GM12878 (cell line): ENCODE measurements at regions not wholly inside any gene's neighbourhood (a gene's known extent, or its start where the extent isn't known, plus 50 kb on each side); places are given as distances from the start of the nearest gene placed in this dataset.
A peak's percentile ranks its signal among the peaks of the same experiment; 100 is the strongest.

Source experiments
- ATAC-seq: fragments of 200-7000 bp; cut with Tn5 transposase; 3 replicates; pipeline ENCODE4 v1.9.1; 2020; ENCODE audit warnings: mild to moderate bottlenecking, moderate library complexity
- BruUV-seq: library from RNA; stranded (reverse); fragments of 400-500 nt; replicated peaks from 2 replicates; lab custom pipeline; 2021; lab: Mats Ljungman, UMichigan
- CTCF ChIA-PET: fragments of 300-600 bp; sonication (Branson Sonifier 250); formaldehyde crosslinking; extraction: SDS; loops from one replicate; lab custom pipeline; 2021; ENCODE audit warnings: inconsistent platforms; lab: Yijun Ruan, JAX
- POLR2A ChIA-PET: fragments of 350-600 bp; formaldehyde crosslinking; extraction: SDS; loops from one replicate; lab custom pipeline; 2021; ENCODE audit warnings: inconsistent platforms; lab: Charles Lee
- RAD21 ChIA-PET: fragments of 300-600 bp; sonication (Branson Sonifier 250); formaldehyde crosslinking; loops from one replicate; lab custom pipeline; 2023; ENCODE audit warnings: antibody characterized with exemption; ENCODE audit not compliant: unreplicated experiment; lab: Charles Lee
- SMC1A ChIA-PET: fragments of 300-600 bp; sonication (Branson Sonifier 250); formaldehyde crosslinking; loops from one replicate; lab custom pipeline; 2023; ENCODE audit not compliant: unreplicated experiment, uncharacterized antibody; lab: Charles Lee
- DNase-seq: peaks from one replicate; pipeline ENCODE4 v3.0.0-alpha.2; 2011; ENCODE audit warnings: low read depth, low spot score
- FAIRE-seq: peaks from 3 replicates; lab custom pipeline; 2011; peaks lifted over from hg19 to GRCh38; lab: Jason Lieb, UNC
- H2AFZ ChIP-seq: 2 replicates; pipeline ENCODE4 v1.6.0; 2011; ENCODE audit warnings: low read depth, low read length, control low read depth; ENCODE audit not compliant: control insufficient read depth
- H3K27ac ChIP-seq: 2 replicates; pipeline ENCODE4 v1.5.1; 2011; ENCODE audit warnings: control low read depth; ENCODE audit not compliant: control insufficient read depth, insufficient read depth
- H3K27me3 ChIP-seq, 2 experiments: replicated peaks in 1 of 2; 2 replicates each; pipeline versions ENCODE4 v1.6.0 to v1.6.1; 2011; ENCODE audit warnings: low read length in 1 of 2; ENCODE audit not compliant: control insufficient read depth in 2 of 2, insufficient read depth in 2 of 2
- H3K36me3 ChIP-seq, 2 experiments: 2 replicates each; pipeline ENCODE4 v1.5.1; 2011; ENCODE audit warnings: low read length in 1 of 2; ENCODE audit not compliant: control insufficient read depth in 2 of 2, insufficient read depth in 2 of 2
- H3K4me1 ChIP-seq: 2 replicates; pipeline ENCODE4 v1.6.1; 2011; ENCODE audit warnings: mild to moderate bottlenecking, low read length, moderate library complexity, mixed read lengths; ENCODE audit not compliant: control insufficient read depth, insufficient read depth
- H3K4me2 ChIP-seq: 2 replicates; pipeline ENCODE4 v1.6.0; 2011; ENCODE audit warnings: control low read depth; ENCODE audit not compliant: control insufficient read depth, insufficient read depth
- H3K4me3 ChIP-seq: fragments of 200-600 bp; sonication (generic); 2 replicates; pipeline ENCODE4 v1.5.1; 2016
- H3K79me2 ChIP-seq: 2 replicates; pipeline ENCODE4 v1.6.0; 2011; ENCODE audit warnings: low read length; ENCODE audit not compliant: control insufficient read depth, insufficient read depth
- H3K9ac ChIP-seq: 2 replicates; pipeline ENCODE4 v1.8.0; 2011; ENCODE audit warnings: low read length, control low read depth, mixed read lengths; ENCODE audit not compliant: control insufficient read depth, insufficient read depth
- H3K9me3 ChIP-seq: replicated peaks from 3 replicates; pipeline ENCODE4 v1.5.1; 2011; ENCODE audit warnings: mild to moderate bottlenecking, low read length; ENCODE audit not compliant: control insufficient read depth, insufficient read depth
- H4K20me1 ChIP-seq: 2 replicates; pipeline ENCODE4 v1.6.0; 2011; ENCODE audit not compliant: control insufficient read depth, insufficient read depth
- ATF2 ChIP-seq: IDR thresholded peaks from 2 replicates; pipeline ENCODE4 v1.6.1; 2012; ENCODE audit warnings: low read length, inconsistent platforms
- BRCA1 ChIP-seq: IDR thresholded peaks from 2 replicates; pipeline ENCODE4 v1.6.1; 2011; ENCODE audit warnings: low read depth, low read length, improper control_type of control experiment
- CBFB ChIP-seq: IDR thresholded peaks from 2 replicates; pipeline ENCODE4 v1.6.1; 2016; ENCODE audit warnings: antibody characterized with exemption, low read depth
- IKZF2 ChIP-seq, 2 experiments: fragments of 450-650 bp; IDR thresholded peaks; 2 replicates each; pipeline ENCODE4 v1.6.1; 2017; ENCODE audit warnings: mild to moderate bottlenecking in 2 of 2, moderate library complexity in 2 of 2
- IRF4 ChIP-seq: IDR thresholded peaks from 2 replicates; pipeline ENCODE4 v1.6.1; 2011; ENCODE audit warnings: low read depth, low read length
- NFIC ChIP-seq: IDR thresholded peaks from 2 replicates; pipeline ENCODE4 v1.6.1; 2012; ENCODE audit warnings: low read depth, mild to moderate bottlenecking, inconsistent platforms, low read length, moderate library complexity
- PAX5 ChIP-seq: IDR thresholded peaks from 2 replicates; pipeline ENCODE4 v1.6.1; 2011; ENCODE audit warnings: low read depth, low read length, borderline replicate concordance
- PBX3 ChIP-seq: IDR thresholded peaks from 2 replicates; pipeline ENCODE4 v1.6.1; 2011; ENCODE audit warnings: mild to moderate bottlenecking, low read depth, low read length, moderate library complexity; ENCODE audit not compliant: insufficient replicate concordance
- POU2F2 ChIP-seq: IDR thresholded peaks from 3 replicates; pipeline ENCODE4 v1.6.1; 2011; ENCODE audit warnings: low read depth, mild to moderate bottlenecking, low read length, borderline replicate concordance
- RUNX3 ChIP-seq: IDR thresholded peaks from 2 replicates; pipeline ENCODE4 v1.6.1; 2012; ENCODE audit warnings: low read length, inconsistent platforms
- TCF12 ChIP-seq: IDR thresholded peaks from 2 replicates; pipeline ENCODE4 v1.6.1; 2011; ENCODE audit warnings: low read depth, mild to moderate bottlenecking, low read length
- TCF3 ChIP-seq: IDR thresholded peaks from 2 replicates; pipeline ENCODE4 v1.6.1; 2012; ENCODE audit warnings: low read depth, mild to moderate bottlenecking, low read length, borderline replicate concordance; ENCODE audit not compliant: insufficient read depth
- USF2 ChIP-seq: IDR thresholded peaks from 2 replicates; pipeline ENCODE4 v1.6.1; 2011; ENCODE audit warnings: low read depth, low read length, improper control_type of control experiment, borderline replicate concordance
- ZNF217 ChIP-seq: fragments of 450-650 bp; IDR thresholded peaks from 2 replicates; pipeline ENCODE4 v1.6.1; 2017; ENCODE audit warnings: antibody characterized with exemption, mild to moderate bottlenecking
- ZNF274 ChIP-seq: IDR thresholded peaks from one replicate; pipeline ENCODE4 v1.8.0; 2011; ENCODE audit not compliant: insufficient read length, insufficient read depth
- in situ Hi-C: fragments of 300-500 bp; cut with MboI; formaldehyde crosslinking; loops from 9 replicates; pipeline ENCODE4 v1.14.3; 2018; ENCODE audit warnings: mixed read lengths
- intact Hi-C: fragments of 100-400 bp; cut with micrococcal nuclease; formaldehyde crosslinking; loops from one replicate; pipeline ENCODE4 v1.14.2; 2022; ENCODE audit not compliant: unreplicated experiment

- peak; percentile 64 for TF ChIP-seq ATF2
- TF ChIP-seq USF2 = no peak
- TF ChIP-seq, all 136 proteins: peak for 26
Measured at GRCh38 chr5:90015584-90016018, 394.0 kb downstream of the CETN3 start (continued).

- BruUV-seq = no TSS peak
Measured at GRCh38 chr5:90014420-90014819, 395.1 kb downstream of the CETN3 start.

More at GRCh38 chr5:90014420-90014819, 395.1 kb downstream of the CETN3 start:
- H4K20me1 ChIP-seq = no peaks in the 10 kb centered on the region
- ATAC-seq (peak; percentile 88), DNase-seq (peak; percentile 62), FAIRE-seq (peak; percentile 91)
- no peaks in the 10 kb centered on the region for H3K36me3 ChIP-seq
- in situ Hi-C loops (loop anchor here (10.0 kb wide), 1 partner anchor 1280 kb away; no protein-coding TSS in a partner anchor), intact Hi-C loops (loop anchor here (2.0 to 10.0 kb wide), 2 partner anchors 82 to 710 kb away; no protein-coding TSS in a partner anchor)
- ChIA-PET POLR2A (no interaction called here), CTCF (interaction anchor here (0.9 to 1.3 kb wide), 2 partner anchors 140 to 743 kb away, joined by 3 read pairs; no protein-coding TSS in a partner anchor), RAD21 (interaction anchor here (0.7 kb wide), 1 partner anchor 37 kb away, joined by 3 read pairs; no protein-coding TSS in a partner anchor), SMC1A (interaction anchor here (0.6 to 2.0 kb wide), 4 partner anchors 17 to 67 kb away, joined by 3 to 4 read pairs (median 3); no protein-coding TSS in a partner anchor)
- H3K4me1 ChIP-seq = peaks cover 20% of the 10 kb centered on the region
- H3K27ac ChIP-seq = peak overlapping the region; percentile 7
- H3K27me3 ChIP-seq = no peaks in the 10 kb centered on the region
- H3K79me2 ChIP-seq = no peaks in the 10 kb centered on the region
- H3K9ac ChIP-seq = no peak overlapping the region
- peak overlapping the region; percentile 15 for H2AFZ ChIP-seq
- TF ChIP-seq BRCA1 (no peak), TCF12 (peak; percentile 83), IRF4 (no peak), IKZF2 (IDR thresholded peaks at IDR 0.05) (peak in 1 of 2 experiments; percentile 10; a peak in 2 of 4 replicates), POU2F2 (peak; percentile 96), PAX5 (peak; percentile 46; the same call in 1 of the 2 replicates), ZNF274 (no peak), CBFB (peak; percentile 43; the same call in 1 of the 2 replicates), RUNX3 (peak; percentile 90), TCF3 (0 out of 2 replicates have a peak, but pooled peaks have one; percentile 42), PBX3 (peak; percentile 44), NFIC (peak; percentile 57), ZNF217 (no peak)
- H3K4me3 ChIP-seq = no peak overlapping the region
- H3K4me2 ChIP-seq = peak overlapping the region; percentile 88
- H3K9me3 ChIP-seq = no peaks in the 10 kb centered on the region
